HepG2 (cell line): ENCODE measurements at regions not wholly inside any gene's neighbourhood (a gene's known extent, or its start where the extent isn't known, plus 50 kb on each side); places are given as distances from the start of the nearest gene placed in this dataset.
A peak's percentile ranks its signal among the peaks of the same experiment; 100 is the strongest.

Experiments used
- ATAC-seq: fragments of 200-7000 bp; cut with Tn5 transposase; 3 replicates; pipeline ENCODE4 v1.9.1; 2020; ENCODE audit warnings: mild to moderate bottlenecking, moderate library complexity
- BruUV-seq: library from RNA; stranded (reverse); fragments of 400-500 nt; replicated peaks from 2 replicates; lab custom pipeline; 2021; lab: Mats Ljungman, UMichigan
- CTCF ChIA-PET: fragments of 300-600 bp; formaldehyde crosslinking; extraction: SDS; loops from one replicate; lab custom pipeline; 2021; ENCODE audit warnings: low total read pairs, inconsistent platforms, low intra/inter-chr PET ratio; lab: Yijun Ruan, JAX
- POLR2A ChIA-PET: fragments of 350-600 bp; sonication (Branson Sonifier 250); formaldehyde crosslinking; loops from one replicate; lab custom pipeline; 2020; ENCODE audit warnings: antibody characterized with exemption, inconsistent platforms; lab: Yijun Ruan, JAX
- DNase-seq: peaks from one replicate; pipeline ENCODE4 v3.0.0-alpha.2; 2015; ENCODE audit warnings: low spot score
- FAIRE-seq: peaks from 3 replicates; lab custom pipeline; 2011; peaks lifted over from hg19 to GRCh38; lab: Jason Lieb, UNC
- H2AFZ ChIP-seq: one replicate; pipeline ENCODE4 v1.6.1; 2011; ENCODE audit warnings: low read length, inconsistent platforms
- H3K27ac ChIP-seq: fragments of 300-600 bp; 3 replicates; pipeline ENCODE4 v1.8.0; 2011; ENCODE audit warnings: mixed run types, mild to moderate bottlenecking, mixed read lengths, low read length, inconsistent platforms; ENCODE audit not compliant: insufficient read depth; ENCODE audit errors: extremely low read length
- H3K27me3 ChIP-seq, 2 experiments: fragments of 200-600 bp in 1 of 2; 2 replicates in 1 of 2; 3 replicates in 1 of 2; pipeline versions ENCODE4 v1.6.0 to v1.8.0; 2011; ENCODE audit warnings: low read length in 2 of 2, mild to moderate bottlenecking in 2 of 2, moderate library complexity in 2 of 2, inconsistent platforms in 1 of 2; ENCODE audit not compliant: insufficient read depth in 2 of 2, control insufficient read depth in 1 of 2
- H3K36me3 ChIP-seq, 2 experiments: fragments of 200-600 bp in 1 of 2; replicated peaks in 1 of 2; 2 replicates in 1 of 2; 3 replicates in 1 of 2; pipeline versions ENCODE4 v1.5.1 to v1.8.0; 2011; ENCODE audit warnings: low read length in 2 of 2, inconsistent platforms in 1 of 2; ENCODE audit not compliant: insufficient read depth in 2 of 2, control insufficient read depth in 1 of 2
- H3K4me1 ChIP-seq: 2 replicates; pipeline ENCODE4 v1.5.1; 2012; ENCODE audit warnings: low read length, inconsistent platforms; ENCODE audit not compliant: insufficient read depth
- H3K4me2 ChIP-seq: 2 replicates; pipeline ENCODE4 v1.6.0; 2011; ENCODE audit warnings: low read depth, low read length, inconsistent platforms
- H3K4me3 ChIP-seq, 3 experiments: fragments of 200-600 bp in 1 of 3; sonication (generic), shearing (Covaris generic) in 1 of 3; replicated peaks in 1 of 3; 2 replicates each; pipeline ENCODE4 v1.5.1; 2011 to 2016; ENCODE audit warnings: low read length in 3 of 3, inconsistent platforms in 2 of 3, low read depth in 2 of 3, mild to moderate bottlenecking in 2 of 3, control low read depth in 1 of 3, mixed read lengths in 1 of 3; ENCODE audit not compliant: insufficient read depth in 1 of 3
- H3K79me2 ChIP-seq: one replicate; pipeline ENCODE4 v1.6.1; 2011; ENCODE audit warnings: low read length, inconsistent platforms; ENCODE audit not compliant: insufficient read depth
- H3K9ac ChIP-seq: 2 replicates; pipeline ENCODE4 v1.6.0; 2011; ENCODE audit warnings: mild to moderate bottlenecking, low read depth, low read length, inconsistent platforms; ENCODE audit not compliant: insufficient read depth
- H3K9me3 ChIP-seq: 2 replicates; pipeline ENCODE4 v1.5.1; 2012; ENCODE audit warnings: mild to moderate bottlenecking, low read length
- H4K20me1 ChIP-seq: 2 replicates; pipeline ENCODE4 v1.6.0; 2011; ENCODE audit warnings: inconsistent platforms, mild to moderate bottlenecking, low read length, moderate library complexity; ENCODE audit not compliant: insufficient read depth
- CEBPG ChIP-seq: IDR thresholded peaks from 2 replicates; pipeline ENCODE4 v1.6.1; 2016
- GRHL1 ChIP-seq: sonication (generic); formaldehyde crosslinking; conservative IDR thresholded peaks from 2 replicates; pipeline ENCODE4 v1.8.0; 2022; ENCODE audit warnings: missing genetic modification reagents
- MAFF ChIP-seq: IDR thresholded peaks from 2 replicates; pipeline ENCODE4 v1.6.1; 2011; ENCODE audit warnings: low read depth, low read length, improper control_type of control experiment
- MAFK ChIP-seq, 2 experiments: IDR thresholded peaks in 1 of 2; conservative IDR thresholded peaks in 1 of 2; 2 replicates each; pipeline ENCODE4 v1.6.1; 2011; ENCODE audit warnings: improper control_type of control experiment in 2 of 2, low read length in 2 of 2
- NFE2L2 ChIP-seq: fragments of 150-350 bp; IDR thresholded peaks from 2 replicates; pipeline ENCODE4 v1.6.1; 2014; ENCODE audit warnings: low read length
- TBX2 ChIP-seq: sonication (generic); formaldehyde crosslinking; IDR thresholded peaks from 2 replicates; pipeline ENCODE4 v1.5.0; 2020; ENCODE audit warnings: missing genetic modification reagents, mild to moderate bottlenecking, borderline replicate concordance
- ZNF597 ChIP-seq: sonication (generic); formaldehyde crosslinking; IDR thresholded peaks from 2 replicates; pipeline ENCODE4 v1.5.0; 2020; ENCODE audit warnings: missing genetic modification reagents
- WGBS: methylation state at CpG from one replicate; pipeline ENCODE4 v1.1.6; 2017; ENCODE audit warnings: low lambda C conversion rate; 5-methylcytosine and 5-hydroxymethylcytosine counted together
- in situ Hi-C: cut with HindIII; loops from 2 replicates; pipeline ENCODE4 v1.10.0; 2017; ENCODE audit warnings: low pct_unique_long_range_greater_than_20kb; ENCODE audit not compliant: extremely low pct_ligation_motif_present
- intact Hi-C: fragments of 100-400 bp; cut with micrococcal nuclease; formaldehyde crosslinking; loops from one replicate; pipeline ENCODE4 v1.10.0; 2022; ENCODE audit not compliant: unreplicated experiment

- ATAC-seq (no peak), DNase-seq (no peak), FAIRE-seq (no peak)
- no TSS peak for BruUV-seq
- H3K79me2 ChIP-seq, result no peaks in the 10 kb centered on the region
- peaks cover 0 to under 1% of the 10 kb centered on the region in 2 experiments; a peak in 1 of 5 replicates for H3K27me3 ChIP-seq
- no peak overlapping the region for H2AFZ ChIP-seq
- intact Hi-C loops (no loop called here), in situ Hi-C loops (no loop called here)
- H3K9ac ChIP-seq, result no peak overlapping the region
- 24% methylated on average over 2 of the region's 2 CpGs for WGBS
- TF ChIP-seq MAFK (conservative IDR thresholded peaks at IDR 0.05 in 1 of 2, IDR thresholded peaks at IDR 0.05 in 1 of 2; ENCODE audit: low read length in 2 of 2), result peak; percentile 84 to 90
- no peak for TF ChIP-seq TBX2
- peak; percentile 85 for TF ChIP-seq MAFF
- TF ChIP-seq NFE2L2, result peak; percentile 87
- no peak overlapping the region for H3K4me2 ChIP-seq
- no peak overlapping the region for H3K27ac ChIP-seq
- ChIA-PET CTCF (no interaction called here), POLR2A (no interaction called here)
- H4K20me1 ChIP-seq, result no peaks in the 10 kb centered on the region
- no peak overlapping the region for H3K4me3 ChIP-seq
- no peaks in the 10 kb centered on the region for H3K9me3 ChIP-seq
- no peaks in the 10 kb centered on the region for H3K36me3 ChIP-seq
- no peaks in the 10 kb centered on the region for H3K4me1 ChIP-seq
Observed at GRCh38 chr12:67594888-67595287, 53.7 kb upstream of the DYRK2 start.

GRCh38 chr12:67595365-67595764, 53.2 kb upstream of the DYRK2 start:
- in situ Hi-C loops (no loop called here), intact Hi-C loops (no loop called here)
- Histone ChIP-seq H3K4me1 (no peaks in the 10 kb centered on the region), H3K79me2 (no peaks in the 10 kb centered on the region), H3K27me3 (no peaks in the 10 kb centered on the region), H3K9me3 (no peaks in the 10 kb centered on the region), H2AFZ (no peak overlapping the region)
- no TSS peak for BruUV-seq
- WGBS, result 13% methylated on average over 3 of the region's 3 CpGs
- TF ChIP-seq ZNF597, result no peak
- TF ChIP-seq CEBPG (CRISPR knock-in tag), result no peak
- no peak for TF ChIP-seq GRHL1
- TF ChIP-seq, all 625 proteins: peak for 0
- Histone ChIP-seq H3K27ac (no peak overlapping the region), H3K4me2 (no peak overlapping the region), H3K4me3 (no peak overlapping the region), H4K20me1 (no peaks in the 10 kb centered on the region), H3K36me3 (no peaks in the 10 kb centered on the region), H3K9ac (no peak overlapping the region)
- ChIA-PET CTCF (no interaction called here), POLR2A (no interaction called here)
- ATAC-seq, result no peak
- no peak for DNase-seq
- no peak for FAIRE-seq
